Adrenal gland (tissue), 5 donors: ENCODE measurements at regions not wholly inside any gene's neighbourhood (a gene's known extent, or its start where the extent isn't known, plus 50 kb on each side); places are given as distances from the start of the nearest gene placed in this dataset.

Experiments used
- POLR2A ChIP-seq, 2 donors: fragments of 450-650 bp; IDR thresholded peaks; one replicate each; pipeline ENCODE4 v1.6.1; 2017; ENCODE audit warnings: antibody characterized with exemption in 2 of 2, mild to moderate bottlenecking in 2 of 2, moderate library complexity in 1 of 2
- TF ChIP-seq, protein P1 (sequence below), 6 experiments: fragments of 450-650 bp in 4 of 6; fragments of 200-600 bp in 2 of 6; sonication (generic) in 1 of 6; IDR thresholded peaks; 1 replicate in 5 of 6; 2 replicates in 1 of 6; pipeline versions ENCODE4 v1.5.1 to v1.8.0; 2016 to 2021; ENCODE audit warnings: antibody characterized with exemption in 6 of 6, mild to moderate bottlenecking in 2 of 6, moderate library complexity in 1 of 6
- donor health status: DM: no; HTN: no; CAD: no.

DNA sequence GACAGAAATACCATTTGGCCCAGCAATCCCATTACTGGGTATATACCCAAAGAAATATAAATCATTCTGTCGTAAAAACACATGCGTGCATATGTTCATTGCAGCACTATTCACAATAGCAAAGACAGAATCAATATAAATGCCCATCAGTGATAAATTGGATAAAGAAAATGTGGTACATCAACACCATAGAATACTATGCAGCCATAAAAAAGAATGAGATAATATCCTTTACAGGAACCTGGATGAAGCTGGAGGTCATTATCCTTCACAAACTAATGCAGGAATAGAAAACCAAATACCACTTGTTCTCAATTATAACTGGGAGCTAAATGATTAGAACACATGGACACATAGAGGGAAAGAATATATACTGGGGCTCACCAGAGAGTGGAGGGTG lies 109.6 kb upstream of the SLC35F3 start:
- TF ChIP-seq, protein P1, sequence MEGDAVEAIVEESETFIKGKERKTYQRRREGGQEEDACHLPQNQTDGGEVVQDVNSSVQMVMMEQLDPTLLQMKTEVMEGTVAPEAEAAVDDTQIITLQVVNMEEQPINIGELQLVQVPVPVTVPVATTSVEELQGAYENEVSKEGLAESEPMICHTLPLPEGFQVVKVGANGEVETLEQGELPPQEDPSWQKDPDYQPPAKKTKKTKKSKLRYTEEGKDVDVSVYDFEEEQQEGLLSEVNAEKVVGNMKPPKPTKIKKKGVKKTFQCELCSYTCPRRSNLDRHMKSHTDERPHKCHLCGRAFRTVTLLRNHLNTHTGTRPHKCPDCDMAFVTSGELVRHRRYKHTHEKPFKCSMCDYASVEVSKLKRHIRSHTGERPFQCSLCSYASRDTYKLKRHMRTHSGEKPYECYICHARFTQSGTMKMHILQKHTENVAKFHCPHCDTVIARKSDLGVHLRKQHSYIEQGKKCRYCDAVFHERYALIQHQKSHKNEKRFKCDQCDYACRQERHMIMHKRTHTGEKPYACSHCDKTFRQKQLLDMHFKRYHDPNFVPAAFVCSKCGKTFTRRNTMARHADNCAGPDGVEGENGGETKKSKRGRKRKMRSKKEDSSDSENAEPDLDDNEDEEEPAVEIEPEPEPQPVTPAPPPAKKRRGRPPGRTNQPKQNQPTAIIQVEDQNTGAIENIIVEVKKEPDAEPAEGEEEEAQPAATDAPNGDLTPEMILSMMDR (IDR thresholded peaks at IDR 0.05), result no peak
- no peak for TF ChIP-seq POLR2A (IDR thresholded peaks at IDR 0.05)
